GM21390 (cell line): ENCODE measurements at regions not wholly inside any gene's neighbourhood (a gene's known extent, or its start where the extent isn't known, plus 50 kb on each side); places are given as distances from the start of the nearest gene placed in this dataset.

Source experiments
- ATAC-seq: cut with Tn5 transposase; IDR thresholded peaks from one replicate; pipeline ENCODE4 v1.9.1; 2021; ENCODE audit not compliant: unreplicated experiment

DNA sequence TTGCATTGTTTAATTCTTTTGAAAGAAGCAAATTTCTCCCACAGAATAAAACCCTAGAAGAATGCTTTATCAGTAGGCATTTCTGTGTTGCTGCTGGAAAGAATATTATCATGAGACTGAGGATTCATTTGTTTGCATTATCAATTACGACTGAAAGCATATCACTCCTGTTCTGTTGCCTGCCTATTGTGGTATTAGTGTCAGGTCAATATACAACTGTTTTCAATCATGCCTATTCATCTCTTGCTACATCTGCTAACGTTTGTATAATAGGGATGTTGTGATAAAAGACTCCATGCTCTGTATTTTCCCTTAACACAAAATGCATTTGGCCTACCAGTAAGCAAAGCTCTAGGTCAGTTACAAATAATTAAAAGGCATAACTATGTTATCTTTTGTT lies 221.5 kb downstream of the PTPRC start:
- ATAC-seq, result no peak

GRCh38 chr1:198861636-198862035 lies 222.8 kb downstream of the PTPRC start:
- ATAC-seq, result no peak

GRCh38 chr1:198864695-198865094 lies 225.9 kb downstream of the PTPRC start:
- no peak for ATAC-seq

DNA sequence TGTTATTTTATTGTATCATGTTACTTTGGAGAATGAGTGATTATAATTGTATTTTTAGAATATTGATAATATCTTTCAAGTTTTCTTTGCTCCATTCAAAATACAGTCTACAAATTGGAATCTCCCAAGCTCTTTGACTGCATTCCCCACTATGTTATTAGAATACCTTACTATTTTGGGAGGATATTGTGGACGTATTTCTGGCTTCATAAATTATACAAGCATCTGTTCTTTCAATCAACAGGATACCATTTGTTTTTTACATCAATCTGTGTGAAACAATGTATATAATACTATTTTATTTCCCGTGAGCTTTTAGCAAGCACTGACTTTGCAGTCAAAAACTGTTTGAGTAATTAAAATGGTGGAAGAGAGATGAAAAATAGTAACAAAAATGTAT lies 226.5 kb downstream of the PTPRC start:
- no peak for ATAC-seq

- no peak for ATAC-seq
Measured at GRCh38 chr1:198867182-198867581, 228.3 kb downstream of the PTPRC start.

- ATAC-seq, result no peak
Measured at GRCh38 chr1:198873696-198874230, 234.9 kb downstream of the PTPRC start.

GRCh38 chr1:198876371-198876871 lies 237.6 kb downstream of the PTPRC start:
- ATAC-seq, result no peak

DNA sequence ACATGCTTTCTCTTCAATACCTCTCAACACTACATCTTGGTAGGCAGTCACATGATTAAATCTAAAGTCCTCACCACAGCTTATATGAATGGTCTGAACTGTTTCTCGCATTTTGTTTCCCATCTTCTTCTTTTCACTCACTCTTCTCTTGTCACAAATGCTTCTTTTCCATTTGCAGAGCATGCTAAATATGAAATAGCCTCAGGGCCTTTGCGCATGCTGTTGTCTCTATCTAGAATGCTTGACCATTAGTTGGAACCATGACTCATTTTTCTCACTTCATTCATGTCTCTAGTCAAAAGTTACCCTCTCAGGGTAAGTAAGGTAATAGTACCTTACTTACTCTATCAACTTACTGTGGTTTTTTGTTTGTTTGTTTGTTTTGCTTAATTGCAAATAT lies 239.7 kb downstream of the PTPRC start:
- no peak for ATAC-seq

- ATAC-seq, result no peak
Measured at GRCh38 chr1:198879711-198880306, 241.0 kb downstream of the PTPRC start.

DNA sequence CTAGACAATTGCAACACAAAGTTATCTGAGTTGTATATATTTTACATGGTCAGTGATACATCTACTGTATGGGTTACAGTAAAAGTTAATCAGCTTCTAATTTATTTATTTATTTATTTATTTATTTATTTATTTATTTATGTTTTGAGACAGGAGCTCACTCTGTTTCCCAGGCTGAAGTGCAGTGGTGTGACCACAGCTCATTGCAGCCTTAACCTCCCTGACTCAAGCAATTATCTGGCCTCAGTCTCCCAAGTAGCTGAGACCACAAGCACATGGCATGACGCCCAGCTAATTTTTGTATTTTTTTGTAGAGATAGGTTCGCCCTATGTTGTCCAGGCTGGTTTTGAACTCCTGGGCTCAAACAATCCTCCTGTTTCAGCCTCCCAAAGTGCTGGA lies 241.6 kb downstream of the PTPRC start:
- no peak for ATAC-seq

GRCh38 chr1:198880818-198881597 lies 242.2 kb downstream of the PTPRC start:
- no peak for ATAC-seq

DNA sequence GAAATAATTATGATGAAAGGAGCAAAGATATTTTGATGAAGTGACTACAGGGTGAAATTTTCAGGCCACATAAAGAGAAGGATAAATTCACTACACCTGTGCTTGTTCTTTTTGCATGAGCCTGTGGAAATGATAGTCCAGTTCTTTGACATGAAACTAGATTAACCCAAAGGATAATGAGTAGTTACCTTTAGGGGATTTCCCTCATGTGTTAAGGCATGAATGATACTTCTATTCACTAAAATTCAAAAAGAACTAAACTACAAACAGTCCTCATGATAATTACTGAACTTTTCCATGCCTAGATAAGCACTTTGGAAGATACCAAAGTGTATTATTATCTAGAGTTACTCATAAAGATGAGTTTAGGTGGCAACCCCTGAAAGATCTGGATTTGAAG lies 244.3 kb downstream of the PTPRC start:
- no peak for ATAC-seq

- no peak for ATAC-seq
Measured at GRCh38 chr1:198887866-198888265, 249.0 kb downstream of the PTPRC start.

- no peak for ATAC-seq
Measured at GRCh38 chr1:198888379-198888943, 249.6 kb downstream of the PTPRC start.

DNA sequence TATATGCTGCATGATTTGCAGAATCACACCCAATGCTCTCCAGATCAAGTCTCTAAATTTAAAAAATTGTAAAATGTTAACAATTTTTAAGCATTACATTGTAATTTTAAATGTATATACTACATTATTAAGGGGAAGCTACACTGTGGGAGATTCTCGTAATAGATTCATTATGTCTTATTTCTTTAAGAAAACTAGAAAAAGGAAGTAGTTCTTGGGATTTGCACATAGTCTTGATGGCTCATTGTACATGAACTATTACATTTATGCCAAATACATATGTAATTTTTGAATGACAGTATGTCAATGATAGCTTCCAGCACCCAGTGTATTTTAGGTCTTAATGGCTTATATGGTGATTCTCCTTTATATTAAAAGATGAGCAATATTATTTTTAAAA lies 250.3 kb downstream of the PTPRC start:
- ATAC-seq, result no peak

DNA sequence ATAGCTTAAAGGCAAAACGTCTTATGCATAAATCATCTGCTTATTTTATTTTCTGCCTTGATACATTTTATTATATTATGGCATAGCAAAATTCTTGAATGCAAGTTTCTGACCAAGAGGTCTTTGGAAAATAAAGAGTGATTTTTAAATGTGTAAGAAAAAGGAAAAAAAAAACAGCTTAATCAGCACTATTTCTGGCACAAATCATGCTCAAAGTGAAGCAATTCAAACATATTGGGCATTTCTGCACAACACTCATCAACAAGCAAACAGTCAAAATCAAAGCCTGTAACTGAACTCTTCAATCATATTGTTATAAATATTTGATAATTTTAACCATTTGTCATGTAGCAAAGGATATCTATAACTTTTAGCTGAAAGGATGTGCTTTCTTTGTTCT lies 250.9 kb downstream of the PTPRC start:
- no peak for ATAC-seq

DNA sequence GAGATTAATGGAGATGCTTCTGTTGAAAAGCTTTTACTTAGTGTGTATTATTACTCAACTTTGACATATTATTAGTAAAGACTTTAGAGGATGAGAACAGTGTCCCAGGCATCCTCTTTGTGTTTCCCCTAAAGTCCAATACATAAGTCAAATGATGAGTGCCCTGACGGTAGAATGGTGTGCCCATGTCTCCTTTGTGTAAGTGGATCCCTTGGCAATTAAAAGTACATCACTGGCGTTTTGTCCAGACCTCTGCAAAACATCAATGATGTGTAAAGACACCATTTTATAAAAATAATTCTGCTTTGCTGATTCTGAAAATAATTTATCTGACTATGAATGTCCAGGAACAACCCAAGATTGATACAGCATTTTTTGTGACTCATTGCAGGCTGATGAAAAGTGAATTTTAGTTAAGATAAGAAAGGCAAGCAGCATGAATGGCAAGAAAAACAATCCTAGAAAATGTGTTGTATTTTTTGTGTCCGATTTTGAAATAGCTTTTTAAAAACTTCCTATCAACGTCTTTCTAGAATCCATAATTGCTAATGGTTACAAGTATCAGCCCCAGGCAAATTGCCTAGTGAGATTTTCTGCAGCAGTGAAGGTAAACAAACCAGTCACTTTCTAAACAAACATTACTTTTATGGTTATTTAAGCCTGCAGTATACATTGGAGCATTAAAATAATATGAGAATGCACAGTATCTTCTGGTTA lies 251.5 kb downstream of the PTPRC start:
- no peak for ATAC-seq

- no peak for ATAC-seq
Measured at GRCh38 chr1:198892065-198892464, 253.2 kb downstream of the PTPRC start.

- ATAC-seq, result no peak
Measured at GRCh38 chr1:198893141-198893540, 254.3 kb downstream of the PTPRC start.

- ATAC-seq, result no peak
Measured at GRCh38 chr1:198893763-198894444, 255.1 kb downstream of the PTPRC start.

DNA sequence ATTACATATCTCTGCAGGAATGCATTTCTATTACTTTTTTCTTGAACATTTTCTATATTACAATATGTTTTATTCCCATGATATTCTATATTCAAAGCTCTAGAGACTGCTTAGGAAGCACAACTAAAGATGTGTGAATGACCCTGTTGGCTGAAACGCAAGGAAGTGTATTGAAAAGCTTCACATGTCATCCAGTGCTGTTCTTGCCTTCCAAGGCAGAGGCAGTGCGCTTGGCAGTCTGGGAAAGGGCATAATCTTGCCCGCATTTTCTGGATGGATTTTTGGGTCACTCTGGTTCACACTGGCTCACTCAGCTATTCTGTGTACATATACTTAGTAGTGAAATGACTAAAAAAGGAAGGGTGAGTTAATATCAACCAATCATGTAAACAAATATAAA lies 262.4 kb downstream of the PTPRC start:
- ATAC-seq, result no peak
